HCT116 (cell line): ENCODE measurements at regions not wholly inside any gene's neighbourhood (a gene's known extent, or its start where the extent isn't known, plus 50 kb on each side); places are given as distances from the start of the nearest gene placed in this dataset.

Source experiments
- ATAC-seq: fragments of 200-7000 bp; cut with Tn5 transposase; 2 replicates; pipeline ENCODE4 v1.9.1; 2020; ENCODE audit warnings: mild to moderate bottlenecking, moderate library complexity
- BruUV-seq: library from RNA; stranded (reverse); fragments of 400-500 nt; replicated peaks from 2 replicates; lab custom pipeline; 2021; lab: Mats Ljungman, UMichigan
- CTCF ChIA-PET: fragments of 300-600 bp; sonication (Branson Sonifier 250); formaldehyde crosslinking; loops from one replicate; lab custom pipeline; 2021; ENCODE audit warnings: antibody characterized with exemption; lab: Charles Lee
- POLR2A ChIA-PET: fragments of 300-600, 350-600 bp; sonication (Branson Sonifier 250); formaldehyde crosslinking; loops from one replicate; lab custom pipeline; 2021; ENCODE audit warnings: antibody characterized with exemption; lab: Charles Lee
- RAD21 ChIA-PET, 2 experiments: fragments of 300-600 bp; sonication (Branson Sonifier 250); formaldehyde crosslinking; loops; one replicate each; lab custom pipeline; 2023; ENCODE audit warnings: low total read pairs in 2 of 2; ENCODE audit not compliant: uncharacterized antibody in 2 of 2, unreplicated experiment in 2 of 2, low non-redundant PET in 1 of 2; lab: Charles Lee
- DNase-seq: peaks from one replicate; pipeline ENCODE4 v3.0.0-alpha.2; 2010; ENCODE audit warnings: low read depth, low spot score
- H2AFZ ChIP-seq: fragments of 200-600 bp; shearing (Covaris generic), sonication (generic); 2 replicates; pipeline ENCODE4 v1.6.1; 2017; ENCODE audit warnings: low read depth, mixed run types, mixed read lengths, antibody characterized with exemption, low read length; ENCODE audit not compliant: poor library complexity, severe bottlenecking
- H3K27ac ChIP-seq: 2 replicates; pipeline ENCODE4 v1.5.1; 2012; ENCODE audit warnings: low read depth, low read length
- H3K27me3 ChIP-seq: fragments of 200-600 bp; sonication (generic); 2 replicates; pipeline ENCODE4 v1.6.1; 2016; ENCODE audit warnings: mixed run types, low read length, mixed read lengths; ENCODE audit not compliant: insufficient read depth
- H3K36me3 ChIP-seq, 2 experiments: fragments of 200-500 bp in 1 of 2; fragments of 200-600 bp in 1 of 2; sonication (Bioruptor generic) in 1 of 2; sonication (generic) in 1 of 2; 2 replicates each; pipeline versions ENCODE4 v1.5.1 to v1.6.1; 2014 to 2016; ENCODE audit warnings: low read length in 2 of 2, inconsistent platforms in 1 of 2, mixed read lengths in 1 of 2, mixed run types in 1 of 2; ENCODE audit not compliant: insufficient read depth in 2 of 2, control insufficient read depth in 1 of 2
- H3K4me1 ChIP-seq, 2 experiments: fragments of 200-600 bp in 1 of 2; sonication (generic) in 1 of 2; 2 replicates each; pipeline versions ENCODE4 v1.5.1 to v1.6.1; 2012 to 2017; ENCODE audit warnings: low read length in 2 of 2, inconsistent platforms in 1 of 2, mild to moderate bottlenecking in 1 of 2, mixed read lengths in 1 of 2, mixed run types in 1 of 2, moderate library complexity in 1 of 2; ENCODE audit not compliant: insufficient read depth in 2 of 2, control insufficient read depth in 1 of 2
- H3K4me2 ChIP-seq: fragments of 200-600 bp; sonication (generic); 2 replicates; pipeline ENCODE4 v1.6.1; 2017; ENCODE audit warnings: mixed run types, low read length, mixed read lengths
- H3K4me3 ChIP-seq, 2 experiments: fragments of 200-600 bp in 1 of 2; sonication (generic) in 1 of 2; replicated peaks in 1 of 2; 2 replicates each; pipeline ENCODE4 v1.5.1; 2011 to 2016; ENCODE audit warnings: low read length in 2 of 2, control low read depth in 1 of 2, low read depth in 1 of 2, mild to moderate bottlenecking in 1 of 2, mixed read lengths in 1 of 2, mixed run types in 1 of 2
- H3K79me2 ChIP-seq: fragments of 200-600 bp; sonication (generic); 2 replicates; pipeline ENCODE4 v1.6.1; 2017; ENCODE audit warnings: mild to moderate bottlenecking, mixed run types, low read length, moderate library complexity, mixed read lengths; ENCODE audit not compliant: insufficient read depth
- H3K9ac ChIP-seq: fragments of 200-600 bp; sonication (generic); 2 replicates; pipeline ENCODE4 v1.6.1; 2016; ENCODE audit warnings: low read length, mixed read lengths
- H3K9me2 ChIP-seq: fragments of 200-600 bp; sonication (generic), shearing (Covaris generic); 2 replicates; pipeline ENCODE4 v1.6.1; 2017; ENCODE audit warnings: mixed run types, mild to moderate bottlenecking, moderate library complexity; ENCODE audit not compliant: insufficient read depth
- H3K9me3 ChIP-seq, 2 experiments: fragments of 200-500 bp in 1 of 2; fragments of 200-600 bp in 1 of 2; sonication (Bioruptor generic) in 1 of 2; sonication (generic) in 1 of 2; 2 replicates each; pipeline ENCODE4 v1.6.1; 2014 to 2017; ENCODE audit warnings: low read length in 2 of 2, mixed read lengths in 2 of 2, inconsistent platforms in 1 of 2, low read depth in 1 of 2, mild to moderate bottlenecking in 1 of 2, mixed run types in 1 of 2, moderate library complexity in 1 of 2; ENCODE audit not compliant: control insufficient read depth in 1 of 2, insufficient read depth in 1 of 2
- H4K20me1 ChIP-seq: fragments of 200-600 bp; sonication (generic), shearing (Covaris generic); 2 replicates; pipeline ENCODE4 v1.6.1; 2017; ENCODE audit warnings: mixed run types, mild to moderate bottlenecking, moderate library complexity; ENCODE audit not compliant: insufficient read depth
- ATF3 ChIP-seq: IDR thresholded peaks from 2 replicates; pipeline ENCODE4 v1.6.1; 2012
- CEBPB ChIP-seq: IDR thresholded peaks from 2 replicates; pipeline ENCODE4 v1.6.1; 2012; ENCODE audit warnings: low read depth
- ELF1 ChIP-seq: IDR thresholded peaks from 2 replicates; pipeline ENCODE4 v1.6.1; 2012; ENCODE audit warnings: low read depth, borderline replicate concordance
- EZH2 ChIP-seq: fragments of 200-600 bp; sonication (generic); IDR thresholded peaks from 2 replicates; pipeline ENCODE4 v1.6.1; 2017; ENCODE audit warnings: antibody characterized with exemption, mixed run types
- EZH2phosphoT487 ChIP-seq: fragments of 200-600 bp; IDR thresholded peaks from 2 replicates; pipeline ENCODE4 v1.6.1; 2018; ENCODE audit warnings: antibody characterized with exemption, borderline replicate concordance
- FOSL1 ChIP-seq: IDR thresholded peaks from 2 replicates; pipeline ENCODE4 v1.6.1; 2012; ENCODE audit warnings: low read depth
- JUND ChIP-seq: IDR thresholded peaks from 2 replicates; pipeline ENCODE4 v1.6.1; 2012
- POLR2A ChIP-seq: IDR thresholded peaks from 2 replicates; pipeline ENCODE4 v1.7.0; 2011; ENCODE audit warnings: borderline replicate concordance; ENCODE audit not compliant: insufficient read depth, insufficient read length; ENCODE audit errors: extremely low read depth
- RAD21 ChIP-seq: IDR thresholded peaks from 2 replicates; pipeline ENCODE4 v1.6.1; 2012; ENCODE audit warnings: low read depth, mild to moderate bottlenecking
- REST ChIP-seq: IDR thresholded peaks from 2 replicates; pipeline ENCODE4 v1.6.1; 2012; ENCODE audit warnings: low read depth
- SIN3A ChIP-seq: IDR thresholded peaks from 2 replicates; pipeline ENCODE4 v1.6.1; 2012; ENCODE audit warnings: low read depth
- TCF7L2 ChIP-seq: IDR thresholded peaks from 2 replicates; pipeline ENCODE4 v1.7.0; 2011; ENCODE audit warnings: borderline replicate concordance, inconsistent platforms; ENCODE audit not compliant: insufficient read depth, insufficient read length; ENCODE audit errors: extremely low read depth
- ZFX ChIP-seq: fragments of 450-650 bp; IDR thresholded peaks from 2 replicates; pipeline ENCODE4 v1.6.1; 2017
- ZNF274 ChIP-seq: fragments of 200-500 bp; sonication (Bioruptor generic); IDR thresholded peaks from 2 replicates; pipeline ENCODE4 v1.6.1; 2014; ENCODE audit warnings: mild to moderate bottlenecking, low read depth, low read length, inconsistent platforms
- intact Hi-C: fragments of 100-400 bp; cut with micrococcal nuclease; formaldehyde crosslinking; loops from 2 replicates; pipeline ENCODE4 v1.10.0; 2022
- TF ChIP-seq, protein P1 (sequence below): IDR thresholded peaks from 2 replicates; pipeline ENCODE4 v1.6.1; 2012

GRCh38 chr1:39090757-39091380 is 64.7 kb downstream of the NDUFS5 start:
- ATAC-seq, result no peak
- no peaks in the 10 kb centered on the region for H3K36me3 ChIP-seq
- intact Hi-C loops, result loop anchor here (5.0 kb wide), 1 partner anchor 219 kb away; the partner anchor contains the start of gene MYCBP
- no peak overlapping the region for H3K27ac ChIP-seq
- RAD21 ChIA-PET, result interaction anchor here in 1 of 2 experiments (1.8 kb wide), 1 partner anchor 131 kb away, joined by 8 read pairs; no protein-coding TSS in a partner anchor
- no peak overlapping the region for H2AFZ ChIP-seq
- H4K20me1 ChIP-seq, result no peaks in the 10 kb centered on the region
- no peak overlapping the region for H3K4me3 ChIP-seq
- peaks cover 0 to 15% of the 10 kb centered on the region in 2 experiments; a peak in 2 of 4 replicates for H3K4me1 ChIP-seq
- no peaks in the 10 kb centered on the region for H3K9me3 ChIP-seq
- H3K79me2 ChIP-seq, result no peaks in the 10 kb centered on the region
- no peaks in the 10 kb centered on the region for H3K27me3 ChIP-seq
- H3K9me2 ChIP-seq, result no peaks in the 10 kb centered on the region
- POLR2A ChIA-PET, result no interaction called here
- CTCF ChIA-PET, result interaction anchor here (1.7 to 2.7 kb wide), 4 partner anchors 8 to 447 kb away, joined by 7 to 19 read pairs (median 10); no protein-coding TSS in a partner anchor
- BruUV-seq, result no TSS peak
- TF ChIP-seq TCF7L2 (no peak), POLR2A (no peak), ATF3 (no peak), REST (no peak), SIN3A (no peak), ZFX (no peak), FOSL1 (no peak), CEBPB (no peak), JUND (no peak), EZH2 (no peak), RAD21 (no peak), ZNF274 (no peak), EZH2phosphoT487 (no peak), ELF1 (no peak)
- TF ChIP-seq, protein P1, sequence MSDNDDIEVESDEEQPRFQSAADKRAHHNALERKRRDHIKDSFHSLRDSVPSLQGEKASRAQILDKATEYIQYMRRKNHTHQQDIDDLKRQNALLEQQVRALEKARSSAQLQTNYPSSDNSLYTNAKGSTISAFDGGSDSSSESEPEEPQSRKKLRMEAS, result no peak
- TF ChIP-seq, all 23 proteins: peak for 0
- no peak overlapping the region for H3K4me2 ChIP-seq
- DNase-seq, result no peak
- H3K9ac ChIP-seq, result no peak overlapping the region
